Fibroblast of peridontal ligament (primary cell): ENCODE measurements at regions not wholly inside any gene's neighbourhood (a gene's known extent, or its start where the extent isn't known, plus 50 kb on each side); places are given as distances from the start of the nearest gene placed in this dataset.
"Not testable (repeated sequence)": the region's sequence is repeated elsewhere in the genome, so short reads cannot be mapped to it uniquely, and the experiment has no call there.

ENCODE experiments used
- DNase-seq: peaks from one replicate; pipeline ENCODE4 v3.0.0-alpha.2; 2010; ENCODE audit errors: extremely low read depth

DNA sequence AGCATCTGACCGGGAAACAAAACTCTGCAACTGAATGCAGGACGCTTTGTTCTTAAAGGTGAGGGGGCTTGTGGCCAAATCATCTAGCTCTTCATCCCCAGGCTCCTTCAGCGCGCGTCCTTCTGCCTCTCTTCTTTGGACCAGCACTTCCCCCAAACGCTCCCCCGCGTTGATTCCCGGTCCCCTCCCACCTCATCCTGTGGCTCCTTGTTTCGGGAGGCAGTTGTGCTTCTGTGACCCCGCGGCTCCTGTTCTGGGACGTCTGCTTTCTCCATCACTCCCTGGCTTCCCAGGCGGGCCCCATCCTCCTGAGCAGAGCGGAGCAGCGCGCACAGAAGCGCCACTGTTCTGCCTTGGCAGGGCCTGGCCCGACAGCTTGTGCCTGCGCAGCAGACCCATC, 109.7 kb upstream of the ZNG1E start:
- DNase-seq: not testable (repeated sequence)

DNA sequence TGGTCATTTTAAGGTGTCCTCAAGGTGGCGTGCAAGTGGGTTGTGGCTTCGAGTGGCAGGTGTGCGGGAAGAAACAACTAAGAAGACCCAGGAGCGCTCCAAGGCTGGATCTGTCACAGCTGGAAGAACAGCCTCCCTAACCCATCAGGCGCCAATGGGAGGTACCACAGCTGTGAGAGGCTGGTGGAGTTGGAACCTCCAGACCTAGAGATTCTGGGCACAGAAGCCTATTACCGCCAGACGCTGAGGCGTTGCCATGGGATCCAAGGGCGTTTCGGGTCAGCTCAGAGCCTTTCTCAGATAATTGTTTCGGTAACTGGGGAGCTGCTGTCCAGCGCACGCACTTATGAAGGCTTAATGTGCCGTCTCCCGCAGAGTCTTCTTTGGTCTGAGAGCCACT, 156.7 kb upstream of the ZNG1E start:
- not testable (repeated sequence) for DNase-seq

- DNase-seq: not testable (repeated sequence)
These were observed 161.3 kb upstream of the ZNG1E start for GRCh38 chr9:65514465-65514864.

DNA sequence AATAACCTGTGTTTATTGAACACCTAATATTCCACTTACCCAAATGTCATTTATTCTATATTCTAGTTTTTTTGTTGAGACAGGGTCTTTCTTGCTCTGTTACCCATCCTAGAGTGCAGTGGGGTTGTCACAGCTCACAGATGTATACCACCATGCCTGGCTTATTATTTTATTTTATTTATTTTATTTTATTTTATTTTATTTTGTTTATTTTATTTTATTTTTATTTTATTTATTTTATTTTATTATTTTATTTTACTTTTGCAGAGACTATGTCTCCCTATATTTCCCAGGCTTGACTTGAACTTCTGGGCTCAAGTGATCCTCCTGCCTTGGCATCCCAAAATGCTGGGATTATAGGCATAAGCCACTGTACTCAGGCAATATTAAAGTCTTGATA, 167.8 kb upstream of the ZNG1E start:
- not testable (repeated sequence) for DNase-seq

- DNase-seq: not testable (repeated sequence)
These were observed 171.0 kb upstream of the ZNG1E start for GRCh38 chr9:65504686-65505085.

- not testable (repeated sequence) for DNase-seq
These were observed 172.0 kb upstream of the ZNG1E start for GRCh38 chr9:65503696-65504095.

- not testable (repeated sequence) for DNase-seq
These were observed 192.8 kb upstream of the ZNG1E start for GRCh38 chr9:65482890-65483289.

GRCh38 chr9:65481291-65481690, 194.4 kb upstream of the ZNG1E start:
- DNase-seq: not testable (repeated sequence)

GRCh38 chr9:65474891-65475290, 189.9 kb upstream of the FOXD4L5 start:
- DNase-seq: not testable (repeated sequence)

GRCh38 chr9:65473059-65473822, 188.2 kb upstream of the FOXD4L5 start:
- not testable (repeated sequence) for DNase-seq

DNA sequence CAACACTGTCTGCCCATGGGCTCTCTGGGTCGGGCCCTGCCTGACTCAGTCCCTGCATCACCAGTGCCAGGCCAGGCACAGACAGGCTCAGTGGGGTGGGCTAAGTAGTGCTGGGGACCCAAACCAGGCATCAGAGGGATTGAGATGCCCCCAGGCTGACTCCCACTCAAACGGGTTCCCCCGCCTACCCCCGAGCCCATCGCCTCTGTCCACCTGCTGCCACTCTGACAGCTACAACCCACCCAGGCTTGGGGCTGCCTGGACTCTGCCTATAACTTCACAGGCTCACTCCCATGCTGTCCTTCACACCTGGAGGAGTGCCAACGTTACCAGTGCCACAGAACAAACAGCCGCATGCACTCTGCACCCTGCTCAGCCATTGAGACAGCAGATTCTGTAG, 186.1 kb upstream of the FOXD4L5 start:
- not testable (repeated sequence) for DNase-seq

DNA sequence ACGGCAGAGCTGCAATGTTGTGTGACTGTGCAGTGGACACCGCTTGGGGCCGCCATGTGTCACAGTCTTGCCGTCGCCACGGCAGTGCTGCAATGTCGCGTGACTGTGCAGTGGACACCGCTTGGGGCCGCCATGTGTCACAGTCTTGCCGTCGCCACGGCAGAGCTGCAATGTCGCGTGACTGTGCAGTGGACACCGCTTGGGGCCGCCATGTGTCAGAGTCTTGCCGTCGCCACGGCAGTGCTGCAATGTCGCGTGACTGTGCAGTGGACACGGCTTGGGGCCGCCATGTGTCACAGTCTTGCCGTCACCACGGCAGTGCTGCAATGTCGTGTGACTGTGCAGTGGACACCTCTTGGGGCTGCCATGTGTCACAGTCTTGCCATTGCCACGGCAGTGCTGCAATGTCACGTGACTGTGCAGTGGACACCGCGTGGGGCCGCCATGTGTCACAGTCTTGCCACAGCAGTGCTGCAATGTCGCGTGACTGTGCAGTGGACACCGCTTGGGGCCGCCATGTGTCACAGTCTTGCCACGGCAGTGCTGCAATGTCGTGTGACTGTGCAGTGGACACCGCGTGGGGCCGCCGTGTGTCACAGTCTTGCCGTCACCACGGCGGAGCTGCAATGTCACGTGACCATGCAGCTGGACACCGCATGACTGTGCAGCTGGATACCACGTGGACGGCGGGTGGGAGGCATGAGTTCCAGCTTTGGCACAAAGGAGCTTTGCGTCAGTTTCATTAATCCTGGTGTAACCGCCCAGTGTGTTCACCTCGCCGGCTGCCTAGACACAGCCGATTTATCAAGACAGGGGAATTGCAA, 182.1 kb upstream of the FOXD4L5 start:
- not testable (repeated sequence) for DNase-seq

DNA sequence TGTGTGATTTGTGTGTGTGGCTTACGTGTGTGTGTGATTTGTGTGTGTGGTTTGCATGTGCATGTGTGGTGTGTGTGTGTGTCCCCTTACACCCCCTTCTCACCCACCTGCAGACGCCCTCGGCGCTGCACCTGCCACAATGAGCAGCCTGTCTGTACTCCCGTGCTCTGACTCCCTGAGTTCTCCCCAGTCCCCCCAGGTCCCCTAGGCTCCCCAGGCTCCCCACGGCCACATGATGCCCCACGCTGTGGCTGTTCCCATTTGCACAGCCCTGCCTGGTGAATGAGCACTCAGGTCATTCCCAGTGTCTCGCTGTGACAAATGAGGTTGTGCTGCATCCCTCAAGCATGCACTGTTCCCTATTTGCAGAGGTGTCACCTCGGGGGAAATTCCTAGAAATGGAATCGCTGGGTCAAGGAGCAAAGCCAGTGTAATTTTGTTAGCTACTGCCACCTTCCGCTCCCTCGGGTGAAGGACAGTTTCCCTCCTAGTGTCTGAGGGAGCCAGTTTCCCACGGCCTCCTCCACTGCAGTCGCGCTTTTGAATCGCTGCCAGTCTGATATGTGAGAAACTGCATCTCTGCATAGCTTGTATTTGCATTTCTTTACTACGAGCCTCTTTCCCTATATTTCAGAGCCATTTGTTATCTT, 180.4 kb upstream of the FOXD4L5 start:
- DNase-seq: not testable (repeated sequence)

- not testable (repeated sequence) for DNase-seq
These were observed 177.5 kb upstream of the FOXD4L5 start for GRCh38 chr9:65462476-65462875.

DNA sequence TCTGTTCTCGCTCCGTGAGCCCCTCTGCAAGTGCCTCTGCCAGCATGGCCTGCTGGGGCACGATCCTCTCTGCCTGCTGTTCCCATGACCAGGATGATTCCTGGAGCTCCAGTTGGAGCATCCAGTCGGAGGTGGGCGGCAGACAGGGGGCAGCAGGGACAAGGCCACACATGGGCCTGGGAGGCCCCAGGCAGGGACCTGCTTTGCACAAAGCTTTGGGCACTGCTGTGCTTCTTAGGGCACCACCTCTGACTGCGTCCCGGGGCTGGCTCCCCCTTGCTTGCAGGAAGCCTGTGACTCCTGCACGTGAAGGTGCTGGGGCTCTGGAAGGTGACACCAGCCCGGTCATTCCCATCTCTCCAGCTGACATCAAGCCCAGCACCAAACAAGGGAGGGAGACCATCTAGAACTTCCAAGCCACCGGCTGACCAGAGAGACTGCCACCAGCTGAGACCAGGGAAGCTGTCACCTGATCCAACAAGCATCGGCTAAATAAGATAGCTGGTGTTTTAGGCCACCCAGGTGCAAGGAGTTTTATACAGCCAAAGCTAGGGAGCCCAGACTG, 174.8 kb upstream of the FOXD4L5 start:
- no peak for DNase-seq

GRCh38 chr9:65458992-65459391, 174.0 kb upstream of the FOXD4L5 start:
- no peak for DNase-seq

DNA sequence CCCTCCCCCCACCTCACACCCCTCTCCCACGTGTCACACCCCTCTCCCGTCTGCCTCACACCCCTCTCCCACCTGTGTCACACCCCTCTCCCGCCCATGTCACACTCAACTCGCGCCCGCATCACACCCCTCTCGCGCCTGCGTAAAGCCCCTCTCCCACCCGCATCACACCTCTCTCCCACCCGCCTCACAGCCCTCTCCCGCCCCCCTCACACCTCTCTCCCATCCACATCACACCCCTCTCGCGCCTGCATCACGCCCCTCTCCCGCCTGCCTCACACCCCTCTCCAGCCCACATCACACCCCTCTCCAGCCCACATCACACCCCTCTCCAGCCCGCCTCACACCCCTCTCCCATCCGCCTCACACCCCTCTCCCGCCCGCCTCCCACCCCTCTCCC, 173.5 kb upstream of the FOXD4L5 start:
- DNase-seq: no peak

- not testable (repeated sequence) for DNase-seq
These were observed 172.0 kb upstream of the FOXD4L5 start for GRCh38 chr9:65456991-65457390.

DNA sequence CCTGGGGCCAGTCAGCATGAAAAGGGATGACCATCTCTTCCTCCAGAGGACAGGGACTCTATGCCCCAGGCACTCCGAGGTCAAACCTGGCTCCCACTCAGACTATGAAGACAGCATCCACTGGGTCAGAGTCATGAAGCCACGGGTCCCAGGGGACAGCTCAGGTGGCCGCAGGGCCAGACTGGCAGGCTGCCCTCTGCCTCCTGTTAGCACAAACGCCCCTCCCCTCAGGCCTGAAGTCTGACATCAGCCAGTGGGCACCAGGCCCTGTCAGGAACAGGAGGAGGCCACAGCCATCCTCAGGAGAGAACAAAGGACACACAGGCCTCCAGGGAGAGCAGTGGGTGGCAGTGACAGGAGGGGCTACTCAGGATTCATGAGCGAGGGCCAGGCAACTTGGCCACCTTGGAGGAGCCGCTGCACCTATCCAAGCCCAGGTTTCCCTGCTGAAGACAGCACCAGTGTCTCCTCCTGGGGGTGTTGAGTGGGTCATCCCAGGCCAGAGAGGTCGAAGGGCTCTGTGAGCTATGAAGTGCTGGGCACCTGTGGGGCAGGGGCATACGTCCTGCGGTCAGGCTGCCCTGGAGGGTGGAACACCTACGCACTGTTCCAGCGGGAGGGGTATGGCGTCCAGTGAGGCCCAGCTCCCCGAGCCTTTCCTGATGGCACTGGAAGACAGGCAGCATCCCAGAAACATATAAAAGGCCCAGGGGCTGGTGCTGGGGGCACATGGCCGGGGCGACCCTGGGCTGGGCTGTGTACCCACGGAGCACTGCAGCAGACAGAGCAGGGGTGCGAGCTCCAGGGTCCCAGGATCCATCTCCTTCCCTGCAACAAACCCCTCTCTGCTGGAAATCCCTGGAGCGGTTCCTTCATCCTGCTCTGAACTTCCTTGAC, 171.0 kb upstream of the FOXD4L5 start:
- DNase-seq: not testable (repeated sequence)

GRCh38 chr9:65455136-65455535, 170.1 kb upstream of the FOXD4L5 start:
- not testable (repeated sequence) for DNase-seq

DNA sequence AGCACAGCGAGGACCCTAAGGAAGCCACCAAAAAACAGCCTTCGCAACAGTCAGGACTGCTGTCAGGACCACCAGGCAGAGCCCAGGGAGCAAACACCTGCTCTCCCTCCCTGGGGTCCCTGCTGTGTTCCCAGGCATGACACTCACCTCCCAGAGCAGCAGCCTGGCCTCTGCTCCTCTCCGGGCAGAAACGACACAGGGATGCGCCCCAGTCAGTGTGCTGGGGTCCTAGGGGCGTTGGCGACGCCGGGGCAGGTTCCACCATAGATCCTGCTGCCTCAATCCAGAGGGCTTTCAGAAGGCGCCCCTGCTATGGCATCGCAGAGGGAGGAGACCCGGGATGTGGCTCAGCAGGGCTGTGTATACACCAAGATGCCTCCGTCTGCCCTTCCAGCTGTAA, 169.7 kb upstream of the FOXD4L5 start:
- not testable (repeated sequence) for DNase-seq
